ENCODE measurements at regions not wholly inside any gene's neighbourhood (a gene's known extent, or its start where the extent isn't known, plus 50 kb on each side); places are given as distances from the start of the nearest gene placed in this dataset.

DNA sequence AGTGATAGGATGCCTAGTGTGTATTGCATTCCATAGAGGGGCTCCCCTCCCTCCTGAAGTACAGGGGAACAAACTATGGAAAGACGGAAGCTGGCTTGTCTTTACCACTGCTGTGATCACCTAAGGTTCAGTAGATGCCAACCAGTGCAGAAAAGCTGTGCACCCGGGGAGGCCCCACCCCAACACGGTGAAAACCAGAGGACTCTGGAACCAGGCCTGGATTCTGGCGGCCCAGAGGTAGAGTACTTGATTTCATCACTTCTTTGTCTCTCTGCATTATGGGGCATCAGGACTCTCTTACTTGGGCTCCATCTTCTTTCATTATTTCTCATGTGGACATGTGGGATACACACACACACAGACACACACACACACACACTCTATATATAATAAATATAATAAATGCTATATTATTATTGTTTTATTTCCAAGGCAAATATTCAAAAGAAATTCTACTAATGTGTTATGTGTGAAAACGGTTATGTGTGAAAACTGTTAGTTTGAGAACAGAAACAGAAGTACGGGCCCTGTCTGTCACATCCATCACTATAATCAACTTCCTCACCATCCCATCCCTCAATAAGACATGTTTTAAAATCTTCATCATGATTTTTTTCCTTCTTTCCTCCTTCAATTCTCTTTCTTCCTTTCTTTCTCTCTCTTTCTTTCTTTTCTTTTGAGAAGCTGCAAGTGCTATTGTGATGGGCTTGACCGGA is 152.4 kb upstream of the CMC1 start:
- no peak for DNase-seq (ENCODE audit: low read depth in 2 of 2)

DNA sequence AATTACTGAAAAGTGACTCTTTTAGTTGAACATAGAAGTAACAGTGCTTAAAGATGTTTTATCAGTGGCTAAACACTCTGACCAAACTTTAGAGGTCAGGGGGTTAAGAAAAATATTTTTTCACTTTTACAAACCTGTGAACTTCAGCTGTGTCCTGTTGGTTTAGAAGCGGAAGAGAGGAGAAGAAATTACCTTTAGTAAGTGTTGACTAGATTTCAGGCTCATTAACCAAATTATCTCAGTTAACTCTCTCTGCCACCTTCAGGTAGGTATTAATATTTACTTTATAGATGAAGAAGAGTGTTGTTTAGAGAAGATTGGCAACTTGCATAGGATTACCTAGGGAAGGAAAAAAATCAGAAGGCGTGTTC is 151.9 kb upstream of the CMC1 start:
- DNase-seq (ENCODE audit: low read depth in 2 of 2), result no peak

DNA sequence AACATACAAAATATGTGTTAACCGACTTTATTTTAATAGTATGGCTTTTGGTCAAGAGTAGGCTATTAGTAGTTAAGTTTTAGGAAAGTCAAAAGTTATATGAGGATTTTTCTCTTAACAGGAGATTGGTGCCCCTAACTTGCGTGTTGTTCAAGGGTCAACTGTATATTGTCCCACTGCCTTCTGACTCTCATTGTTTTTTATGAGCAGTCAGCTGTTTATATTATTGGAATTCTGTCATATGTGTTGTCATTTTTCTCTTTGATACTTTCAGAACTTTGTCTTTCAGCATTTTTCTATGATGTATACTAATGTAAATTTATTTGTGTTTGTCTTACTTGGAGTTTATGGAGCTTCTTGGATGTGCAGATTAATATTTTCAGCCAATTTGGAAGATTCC is 142.1 kb upstream of the CMC1 start:
- DNase-seq (ENCODE audit: low read depth in 2 of 2), result no peak

DNA sequence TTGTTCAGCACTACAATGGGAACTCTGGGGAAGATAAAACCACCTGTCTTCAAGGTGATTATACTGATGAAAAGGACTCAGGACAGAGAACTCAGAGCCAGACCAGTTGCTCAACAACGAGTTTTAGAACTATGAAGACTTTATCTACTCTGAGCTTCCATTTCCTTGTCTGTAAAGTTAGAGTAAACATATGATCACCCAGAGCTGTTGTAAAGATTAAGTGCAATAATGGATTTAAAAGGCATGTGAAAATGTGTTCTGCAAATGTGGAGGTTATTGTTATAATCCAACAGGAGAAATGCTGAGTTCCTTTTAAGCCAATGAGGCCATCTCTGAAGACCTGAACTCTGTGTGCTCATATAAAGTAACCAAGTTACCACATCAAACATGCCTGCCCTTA is 139.7 kb upstream of the CMC1 start:
- DNase-seq (ENCODE audit: low read depth in 2 of 2), result no peak

DNA sequence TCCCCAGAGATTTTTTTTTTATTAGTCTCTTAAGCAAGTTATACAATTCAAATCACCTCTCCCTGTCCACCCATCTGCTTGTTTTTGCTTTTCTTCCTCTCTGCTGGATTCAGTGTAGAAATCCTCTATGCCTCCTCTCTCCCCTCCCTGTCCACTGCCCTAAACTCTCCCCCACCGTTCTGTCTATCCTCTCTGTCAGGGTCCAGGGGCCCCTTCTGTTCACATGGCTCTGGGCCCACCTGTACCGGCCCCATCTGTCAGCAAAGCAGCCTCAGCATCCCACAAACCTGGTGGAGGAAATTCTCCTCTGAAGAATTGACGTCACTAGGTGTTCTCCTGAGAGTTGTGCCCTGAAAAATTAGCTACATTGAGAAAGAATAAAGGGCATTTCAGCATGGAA is 137.6 kb upstream of the CMC1 start:
- DNase-seq (ENCODE audit: low read depth in 2 of 2), result no peak

DNA sequence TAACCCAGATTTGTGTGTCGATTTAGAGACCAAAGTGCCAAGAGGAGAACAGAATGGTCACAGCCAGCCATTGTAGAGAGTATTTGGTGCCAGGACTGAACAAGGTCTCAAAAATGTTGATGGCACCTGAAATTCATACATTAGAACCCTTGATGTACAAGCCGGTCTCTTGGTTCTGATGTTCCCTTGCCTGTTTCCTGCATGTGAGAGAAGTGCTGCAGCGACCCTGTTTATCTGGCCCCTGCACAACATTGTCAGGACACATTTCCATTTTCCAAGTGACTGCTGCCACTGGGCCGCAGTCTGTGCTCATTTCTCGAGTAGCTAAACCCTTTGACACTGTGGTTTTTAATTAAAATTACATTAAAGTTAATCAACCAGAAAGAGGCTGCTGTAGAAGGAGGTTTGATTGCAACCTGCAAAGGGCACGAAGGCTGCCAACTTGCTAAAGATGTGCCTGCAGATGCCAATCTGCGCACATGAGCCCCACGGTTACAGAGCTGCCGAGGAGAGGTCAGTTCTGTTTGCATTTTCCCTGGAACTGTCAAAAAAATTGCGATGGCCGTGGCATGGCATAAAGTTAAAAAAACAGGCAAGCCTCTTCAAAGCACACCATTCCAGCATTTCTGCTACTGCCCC is 136.4 kb upstream of the CMC1 start:
- DNase-seq (ENCODE audit: low read depth in 2 of 2), result no peak

DNA sequence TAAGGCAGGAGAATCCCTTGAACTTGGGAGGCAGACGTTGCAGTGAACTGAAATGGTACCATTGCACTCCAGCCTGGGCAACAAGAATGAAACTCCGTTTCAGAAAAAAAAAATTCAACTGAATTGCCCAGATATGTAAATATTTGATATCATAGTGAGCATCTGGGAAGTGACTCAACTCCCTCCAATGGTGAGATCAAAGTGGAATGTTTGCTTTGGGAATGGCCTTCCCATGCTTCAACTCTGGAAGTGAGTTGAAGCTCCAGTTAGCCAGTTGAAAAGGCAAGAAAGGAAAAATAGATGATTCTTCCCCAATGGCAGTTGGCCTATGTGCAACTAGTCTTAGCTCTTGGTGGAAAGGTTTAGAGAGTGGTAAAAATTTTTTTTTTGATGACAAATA is 131.6 kb upstream of the CMC1 start:
- no peak for DNase-seq (ENCODE audit: low read depth in 2 of 2)

DNA sequence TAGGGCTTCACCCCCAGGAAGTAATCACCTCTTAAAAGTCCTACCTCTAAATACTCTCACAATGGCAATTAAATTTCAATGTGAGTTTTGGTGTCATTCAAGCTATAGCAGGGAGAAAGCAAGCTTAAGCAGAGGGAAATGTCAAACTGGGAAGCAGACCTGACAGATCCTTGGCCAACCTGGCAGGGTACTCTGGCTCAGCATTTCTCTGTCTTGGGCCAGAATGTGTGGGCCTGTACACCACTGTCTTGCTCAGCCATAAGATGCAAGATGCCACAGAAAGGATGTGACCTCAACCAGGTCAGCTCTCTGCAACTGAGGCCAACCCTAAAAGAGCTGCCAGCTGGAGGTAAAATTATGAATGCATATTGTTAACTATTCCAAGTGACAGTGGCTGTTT is 130.6 kb upstream of the CMC1 start:
- no peak for DNase-seq (ENCODE audit: low read depth in 2 of 2)

DNA sequence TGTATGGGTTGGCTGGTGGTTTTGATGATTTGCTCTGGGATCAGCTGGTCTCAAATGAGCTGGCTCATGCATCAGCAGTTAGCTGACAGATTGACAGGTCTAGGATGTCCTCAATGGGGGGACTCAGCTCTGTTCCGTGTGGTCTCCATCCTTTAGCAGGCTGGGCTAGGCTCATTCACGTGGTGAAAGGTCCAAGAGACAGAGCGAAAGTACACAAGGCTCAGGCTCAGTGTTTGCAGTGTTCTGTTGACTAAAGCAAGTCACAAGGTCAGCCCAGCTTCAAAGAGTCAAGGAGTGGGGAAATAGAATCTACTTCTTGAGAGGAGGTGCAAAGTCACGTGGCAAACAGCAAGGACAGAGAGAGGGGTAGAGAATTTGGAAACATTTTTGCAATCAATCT is 126.5 kb upstream of the CMC1 start:
- DNase-seq (ENCODE audit: low read depth in 2 of 2), result no peak

DNA sequence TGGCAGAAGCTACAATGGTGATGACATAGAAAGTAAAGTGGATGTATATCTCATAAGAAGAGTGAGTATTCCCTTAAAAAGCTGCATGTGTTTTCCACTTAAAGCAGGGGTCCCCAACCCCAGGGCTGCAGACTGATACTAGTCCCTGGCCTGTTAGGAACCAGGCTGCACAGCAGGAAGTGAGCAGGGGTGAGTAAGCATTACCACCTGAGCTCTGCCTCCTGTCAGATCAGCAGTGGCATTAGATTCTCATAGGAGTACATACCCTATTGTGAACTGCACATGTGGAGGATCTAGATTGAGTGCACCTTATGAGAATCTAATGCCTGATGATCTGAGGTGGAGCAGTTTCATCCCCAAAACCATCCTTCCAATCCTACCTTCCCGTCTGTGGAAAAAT is 126.1 kb upstream of the CMC1 start:
- no peak for DNase-seq (ENCODE audit: low read depth in 2 of 2)

DNA sequence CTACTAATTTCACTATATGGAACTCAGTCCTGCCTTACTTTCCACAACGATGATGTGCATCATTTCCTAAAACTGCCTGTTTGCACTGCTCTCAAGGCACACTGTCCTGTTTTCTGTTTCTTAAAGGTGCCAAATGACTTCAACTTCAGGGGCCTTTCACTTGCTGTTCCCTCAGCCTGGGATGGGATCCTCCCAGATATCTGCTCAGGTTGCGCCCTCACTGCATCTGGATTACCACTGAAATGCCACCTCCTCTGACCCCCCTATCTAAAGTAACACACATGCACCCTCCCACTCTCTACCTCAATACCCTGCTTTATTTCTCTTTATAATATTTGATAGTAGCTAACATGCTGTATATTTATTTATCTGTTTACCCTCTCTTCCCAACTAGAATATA is 123.8 kb upstream of the CMC1 start:
- DNase-seq (ENCODE audit: low read depth in 2 of 2), result no peak

DNA sequence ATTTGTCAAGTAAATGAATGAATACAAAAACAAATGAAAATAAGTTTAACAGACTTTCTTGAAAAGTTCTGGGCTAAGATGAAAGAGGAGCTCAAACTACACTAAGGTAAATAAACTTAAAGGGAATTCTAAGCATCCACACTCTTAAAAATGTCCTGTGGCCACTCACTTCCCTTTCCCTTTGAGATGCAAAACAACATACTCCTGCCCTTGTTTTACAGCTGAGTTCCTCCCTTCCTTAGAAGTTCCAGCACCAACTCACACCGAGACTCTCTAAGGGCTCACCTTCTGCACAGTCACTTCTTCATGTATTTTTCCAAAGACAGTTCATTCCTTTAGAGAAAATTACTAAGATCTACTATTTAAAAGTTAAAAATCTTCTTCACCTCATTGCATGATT is 123.3 kb upstream of the CMC1 start:
- DNase-seq (ENCODE audit: low read depth in 2 of 2), result no peak

DNA sequence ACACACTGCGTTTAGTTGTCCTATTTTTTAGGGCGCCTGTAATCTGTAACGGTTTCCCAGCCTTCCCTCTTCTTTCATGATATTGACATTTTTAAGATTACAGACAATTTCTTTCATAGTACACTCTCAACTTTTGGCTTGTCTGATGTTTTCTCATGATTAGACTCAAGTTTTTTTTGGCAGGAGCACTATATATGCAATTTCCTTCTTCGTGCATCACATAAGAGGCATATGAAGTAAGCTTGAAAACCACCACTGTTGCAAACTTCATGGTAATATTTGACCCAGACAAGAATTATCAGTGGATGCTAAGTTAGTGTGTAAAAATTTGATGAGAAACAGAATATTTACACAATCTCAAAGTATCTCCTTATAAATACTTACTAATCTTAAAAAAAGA is 119.2 kb upstream of the CMC1 start:
- no peak for DNase-seq (ENCODE audit: low read depth in 2 of 2)

DNA sequence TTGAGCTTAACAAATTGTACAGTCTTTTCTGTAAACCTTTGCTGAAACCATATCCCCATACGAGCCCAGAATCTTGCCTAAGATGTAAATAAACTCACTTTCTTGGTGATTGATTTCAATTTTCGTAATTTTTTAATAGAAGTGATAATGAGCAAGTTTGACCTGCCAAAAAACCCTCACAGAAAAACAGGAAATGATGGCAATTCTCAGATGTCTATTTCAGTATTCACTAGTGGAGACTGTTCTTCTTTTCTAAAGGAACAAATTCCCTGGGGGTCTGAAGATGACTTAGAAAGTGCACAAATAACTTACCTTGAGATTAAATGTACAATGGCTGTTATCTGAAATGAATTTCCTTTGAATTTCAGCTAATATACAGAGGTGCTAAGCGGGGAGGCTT is 116.5 kb upstream of the CMC1 start:
- DNase-seq (ENCODE audit: low read depth in 2 of 2), result no peak

DNA sequence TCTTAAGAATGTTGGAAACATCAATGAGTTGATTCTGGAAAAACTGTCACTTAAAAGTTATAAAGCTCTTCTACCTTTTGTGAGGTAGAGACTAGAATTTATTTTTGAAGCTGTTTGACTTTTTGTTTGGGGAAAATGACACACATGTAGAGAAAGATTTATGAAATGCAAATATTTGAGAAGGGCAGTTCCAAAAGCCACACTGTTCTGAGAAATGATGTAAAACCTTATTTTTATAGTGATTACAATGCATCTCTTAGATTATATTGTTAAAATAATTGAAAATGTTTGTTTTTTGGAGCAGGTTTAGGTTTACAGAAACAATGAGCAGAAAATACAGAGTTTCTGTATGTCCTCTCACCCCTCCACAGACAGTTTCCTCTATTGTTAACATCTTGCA is 116.1 kb upstream of the CMC1 start:
- DNase-seq (ENCODE audit: low read depth in 2 of 2), result no peak

DNA sequence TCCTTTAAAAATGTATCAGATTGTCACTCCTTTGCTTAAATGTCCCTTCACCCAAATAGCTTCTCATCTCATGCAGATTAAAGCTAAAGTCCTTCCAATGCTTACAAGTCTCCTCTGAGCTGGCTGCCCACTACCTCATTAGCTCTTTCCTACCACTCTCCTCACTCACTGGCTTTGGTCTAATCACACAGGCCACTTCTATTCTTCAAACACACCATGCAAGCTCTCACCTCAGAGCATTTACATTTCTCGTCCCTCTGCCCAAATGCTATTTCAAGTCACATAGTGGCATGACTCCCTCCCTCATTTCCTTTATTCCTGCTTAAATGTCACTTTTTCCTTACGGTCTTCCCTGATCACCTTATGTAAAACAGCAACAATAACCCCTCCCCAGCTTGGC is 110.6 kb upstream of the CMC1 start:
- no peak for DNase-seq (ENCODE audit: low read depth in 2 of 2)

DNA sequence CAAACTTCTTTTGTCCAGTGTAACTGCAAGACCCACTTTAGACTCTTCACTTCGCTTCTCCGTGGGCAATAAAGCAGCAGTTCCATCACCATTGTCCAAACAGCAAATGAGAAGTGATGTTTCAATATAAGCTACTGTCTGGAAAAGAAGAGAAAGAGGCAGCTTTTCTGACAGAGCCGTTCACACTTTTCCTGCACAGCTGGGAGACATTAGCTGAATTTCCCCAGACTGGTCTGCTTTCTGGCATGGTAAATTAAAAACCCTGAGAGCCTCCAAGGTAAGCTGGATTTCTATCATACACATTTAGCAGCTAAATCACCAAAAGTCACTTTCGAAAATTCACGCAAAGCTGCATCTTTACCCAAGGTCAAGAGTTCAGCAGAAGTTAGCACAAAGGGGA is 108.5 kb upstream of the CMC1 start:
- no peak for DNase-seq (ENCODE audit: low read depth in 2 of 2)

DNA sequence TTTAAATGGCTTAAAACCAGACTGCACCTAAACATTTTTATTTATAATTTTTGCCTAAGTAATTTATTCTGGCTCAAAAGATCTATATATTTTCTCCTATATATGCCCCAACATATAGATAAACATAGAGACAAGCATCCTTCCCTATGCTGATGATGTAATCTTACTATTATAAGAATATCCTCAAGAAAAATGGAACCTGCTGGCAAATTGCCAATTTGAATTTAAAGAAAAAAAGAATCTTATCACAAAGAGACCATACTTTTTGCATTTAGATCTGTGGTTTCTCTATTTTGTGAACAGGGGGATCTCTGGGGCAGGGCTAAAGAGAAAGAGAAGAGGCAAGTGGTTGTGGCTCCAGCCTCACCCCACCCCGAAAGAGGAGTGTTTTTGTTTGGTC is 107.2 kb upstream of the CMC1 start:
- DNase-seq (ENCODE audit: low read depth in 2 of 2), result no peak

DNA sequence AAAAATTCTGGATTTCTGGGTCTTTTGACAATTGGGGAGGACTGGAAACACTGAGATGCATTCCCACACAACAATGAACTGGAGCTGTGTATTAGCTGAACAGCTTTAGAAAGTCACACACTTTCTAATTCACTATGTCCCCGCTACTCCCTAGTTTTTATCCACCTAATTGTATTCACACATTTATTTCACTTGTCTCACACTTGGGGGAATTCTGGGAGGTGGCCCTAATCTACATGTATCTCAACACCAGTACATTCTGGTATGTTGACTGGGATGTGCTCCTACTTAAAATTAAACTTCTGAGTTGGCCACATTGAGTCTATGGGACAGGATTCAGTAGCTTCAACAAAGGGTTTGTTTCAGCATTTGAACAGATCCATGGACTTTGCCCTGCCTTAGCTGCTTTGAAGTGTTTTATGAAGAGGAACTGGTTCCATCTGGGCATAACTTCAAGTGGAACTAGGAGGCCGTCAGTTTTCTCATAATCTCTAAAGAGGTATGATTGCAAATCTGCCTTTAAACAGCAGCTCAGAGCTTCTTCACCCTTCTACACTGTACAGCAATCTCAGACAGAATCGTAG is 106.5 kb upstream of the CMC1 start:
- DNase-seq (ENCODE audit: low read depth in 2 of 2), result no peak

DNA sequence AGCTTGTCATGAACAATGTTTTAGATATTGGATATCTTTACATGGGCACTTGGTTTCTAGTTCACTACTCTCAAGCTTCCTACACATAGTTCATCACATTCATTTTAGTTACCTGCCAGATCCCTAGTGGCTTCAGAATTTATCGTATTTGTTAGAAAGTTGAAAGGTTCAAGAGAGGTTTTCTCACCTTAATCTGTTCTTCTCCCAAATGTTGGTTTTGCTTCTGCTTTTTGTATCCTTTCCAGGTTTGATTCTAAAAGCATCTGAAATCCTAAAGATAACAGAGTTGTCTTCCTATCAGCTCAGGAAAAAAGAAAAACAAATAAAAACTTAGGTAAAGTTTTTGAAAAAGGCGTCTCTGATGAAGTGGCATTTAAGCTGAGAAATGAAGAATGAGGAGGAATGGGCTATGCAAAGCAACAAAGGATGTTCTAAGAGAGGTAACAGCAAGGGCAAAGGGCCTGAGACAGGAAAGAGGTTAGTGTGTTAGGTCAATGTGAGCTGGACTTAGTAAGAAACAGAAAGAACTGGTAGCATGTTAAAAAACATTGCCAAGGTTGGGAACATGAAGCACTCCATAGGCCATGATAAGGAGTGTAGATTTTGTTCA is 104.7 kb upstream of the CMC1 start:
- no peak for DNase-seq (ENCODE audit: low read depth in 2 of 2)

DNA sequence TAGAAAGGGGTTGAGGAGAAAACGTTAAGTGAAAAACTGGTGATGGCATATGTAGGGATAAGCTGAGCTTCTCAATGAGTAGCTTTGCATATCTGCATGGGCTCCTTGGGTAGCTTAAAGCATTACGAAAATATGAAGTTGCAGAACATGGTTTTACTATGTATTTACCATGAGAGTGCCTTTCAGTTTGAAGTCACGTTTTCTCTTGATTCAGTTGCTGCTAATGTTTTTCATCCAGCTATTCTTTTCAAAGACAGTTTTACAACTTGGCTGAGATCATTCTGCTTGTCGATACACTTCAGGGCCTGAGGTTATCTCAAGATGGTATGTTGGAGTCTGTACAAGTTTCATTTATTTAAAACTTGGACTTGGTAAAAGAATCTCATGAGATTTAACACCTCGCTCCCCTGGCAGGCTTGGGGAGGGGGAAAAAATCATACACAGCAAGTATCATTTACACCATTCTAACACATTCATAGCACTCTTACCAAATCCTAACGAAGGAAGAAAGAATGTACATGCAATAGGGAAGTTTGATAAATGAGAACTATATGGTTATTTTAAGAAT is 103.3 kb upstream of the CMC1 start:
- no peak for DNase-seq (ENCODE audit: low read depth in 2 of 2)

DNA sequence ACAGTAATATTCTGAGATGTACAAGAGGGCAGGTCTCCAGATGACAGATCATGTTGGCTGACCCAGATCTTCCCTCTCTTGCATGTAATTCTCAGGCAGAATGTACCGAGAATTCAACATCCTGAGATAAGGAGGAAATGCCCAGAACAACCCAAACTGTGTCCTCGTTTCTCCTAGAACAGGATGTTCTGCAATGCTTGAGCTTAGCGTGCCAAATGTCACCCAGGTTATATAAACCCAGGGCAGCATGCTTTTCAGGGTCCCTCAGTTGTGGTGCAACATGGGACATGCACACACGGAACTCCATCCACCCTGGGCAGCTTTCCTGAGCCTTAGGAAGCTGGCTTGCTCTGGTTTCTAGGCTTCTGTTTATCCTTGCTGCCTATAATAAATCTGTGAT is 102.1 kb upstream of the CMC1 start:
- no peak for DNase-seq (ENCODE audit: low read depth in 2 of 2)

All from stimulated activated CD4-positive, alpha-beta T cell treated with anti-CD3 and anti-CD28 coated beads, Interleukin-4, amount 100 ng/mL, for 48 hours (primary cell).